Forelimb muscle (tissue), 1 donor: ENCODE measurements at regions not wholly inside any gene's neighbourhood (a gene's known extent, or its start where the extent isn't known, plus 50 kb on each side); places are given as distances from the start of the nearest gene placed in this dataset.

Source experiments
- DNase-seq: peaks from one replicate; pipeline ENCODE4 v3.0.0-alpha.2; 2013; ENCODE audit warnings: low read depth

DNA sequence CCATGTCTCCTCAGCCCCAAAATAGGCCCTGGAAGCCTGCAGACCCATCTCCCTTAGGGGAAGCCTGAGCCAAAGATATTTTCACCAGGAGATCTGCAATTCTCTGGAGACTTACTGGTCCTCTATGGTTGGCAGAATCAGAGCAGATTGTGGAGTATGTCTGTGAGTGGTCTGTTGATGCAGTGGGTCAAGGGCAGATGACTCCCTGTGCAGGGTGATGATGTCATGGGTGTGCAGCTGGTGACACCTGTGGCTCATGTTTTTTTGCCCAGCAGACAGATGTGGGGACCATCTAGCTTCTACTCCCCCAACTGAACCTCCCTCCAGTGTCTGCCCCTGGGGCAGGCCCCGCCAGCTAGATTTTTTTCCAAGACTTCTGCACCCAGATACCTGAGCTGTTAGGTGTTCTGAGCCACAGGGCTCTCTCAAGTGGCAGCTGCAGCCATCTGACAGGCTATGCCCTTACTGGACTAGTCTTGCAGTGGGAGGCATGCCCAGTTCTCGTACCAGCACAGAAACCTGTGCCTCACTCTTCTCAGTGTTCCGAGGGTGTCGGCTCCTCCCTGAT lies 558.7 kb upstream of the LRRTM1 start:
- no peak for DNase-seq

DNA sequence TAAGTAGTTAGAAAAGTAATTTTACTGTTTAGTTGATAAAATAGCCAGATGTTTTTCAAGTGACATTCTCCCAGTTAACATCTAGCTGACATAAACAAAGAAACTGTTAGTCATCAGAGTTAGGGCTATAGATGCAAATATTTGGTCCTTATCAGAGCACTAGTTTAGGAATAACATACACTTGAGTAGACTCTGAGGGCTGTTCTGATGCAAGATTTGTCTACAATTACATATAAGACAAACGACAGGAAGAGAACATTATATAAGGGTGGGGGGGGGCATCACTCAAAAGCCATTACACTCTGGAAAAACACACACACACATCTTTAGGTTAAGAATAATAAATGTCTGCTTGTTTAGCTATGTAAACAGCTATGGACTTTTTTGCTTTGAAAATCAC lies 554.4 kb upstream of the LRRTM1 start:
- no peak for DNase-seq

DNA sequence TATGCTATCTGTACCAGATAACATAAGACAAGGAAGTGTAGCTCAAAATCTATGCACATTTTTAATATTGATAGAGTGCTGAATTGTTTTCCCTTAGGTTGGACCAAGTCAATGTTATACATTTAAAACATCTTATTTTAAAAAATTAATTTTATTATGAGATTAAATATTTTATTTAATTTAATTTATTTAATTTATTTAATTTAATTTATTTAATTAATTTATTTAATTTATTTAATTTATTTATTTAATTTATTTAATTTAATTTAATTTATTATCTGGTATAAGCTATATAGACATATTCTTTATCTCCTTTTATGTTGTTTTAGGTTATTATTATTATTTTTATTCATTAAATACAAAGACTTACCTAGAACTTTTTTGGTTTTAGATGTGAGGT lies 551.7 kb upstream of the LRRTM1 start:
- no peak for DNase-seq

DNA sequence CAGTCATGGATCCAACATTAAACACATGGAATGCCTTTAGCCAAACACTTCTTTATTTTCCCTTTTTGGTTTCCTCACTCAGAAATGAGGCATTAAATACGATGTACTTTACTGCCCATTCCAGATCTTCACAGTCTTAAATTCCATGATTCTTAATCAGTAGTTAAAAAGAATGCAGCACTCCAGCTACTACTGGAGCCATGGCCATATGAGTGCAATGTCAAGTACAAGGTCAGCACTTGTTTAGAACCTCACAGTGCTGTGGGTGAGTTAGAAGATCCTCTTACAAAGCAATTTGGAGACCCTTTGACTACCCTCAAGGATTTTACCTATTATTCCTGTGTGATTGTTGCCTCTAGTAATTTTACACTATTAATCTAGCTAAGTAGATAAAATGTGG lies 550.3 kb upstream of the LRRTM1 start:
- no peak for DNase-seq

DNA sequence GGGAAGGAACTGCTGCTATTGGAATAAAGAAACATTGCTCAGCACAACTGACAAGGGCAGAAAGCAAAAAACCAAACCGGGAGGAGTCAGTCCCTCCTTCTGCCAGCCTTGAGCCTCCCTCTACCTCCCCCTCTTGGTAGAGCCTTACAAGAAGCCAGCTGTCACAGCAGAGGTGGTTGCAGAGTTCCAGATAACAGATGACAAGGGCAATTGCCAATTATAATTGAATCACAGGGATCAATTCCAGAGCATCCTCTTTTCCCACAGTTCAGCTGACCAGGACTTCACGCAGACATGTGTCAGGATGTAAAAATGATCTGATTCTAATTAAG lies 548.2 kb upstream of the LRRTM1 start:
- DNase-seq, result no peak

DNA sequence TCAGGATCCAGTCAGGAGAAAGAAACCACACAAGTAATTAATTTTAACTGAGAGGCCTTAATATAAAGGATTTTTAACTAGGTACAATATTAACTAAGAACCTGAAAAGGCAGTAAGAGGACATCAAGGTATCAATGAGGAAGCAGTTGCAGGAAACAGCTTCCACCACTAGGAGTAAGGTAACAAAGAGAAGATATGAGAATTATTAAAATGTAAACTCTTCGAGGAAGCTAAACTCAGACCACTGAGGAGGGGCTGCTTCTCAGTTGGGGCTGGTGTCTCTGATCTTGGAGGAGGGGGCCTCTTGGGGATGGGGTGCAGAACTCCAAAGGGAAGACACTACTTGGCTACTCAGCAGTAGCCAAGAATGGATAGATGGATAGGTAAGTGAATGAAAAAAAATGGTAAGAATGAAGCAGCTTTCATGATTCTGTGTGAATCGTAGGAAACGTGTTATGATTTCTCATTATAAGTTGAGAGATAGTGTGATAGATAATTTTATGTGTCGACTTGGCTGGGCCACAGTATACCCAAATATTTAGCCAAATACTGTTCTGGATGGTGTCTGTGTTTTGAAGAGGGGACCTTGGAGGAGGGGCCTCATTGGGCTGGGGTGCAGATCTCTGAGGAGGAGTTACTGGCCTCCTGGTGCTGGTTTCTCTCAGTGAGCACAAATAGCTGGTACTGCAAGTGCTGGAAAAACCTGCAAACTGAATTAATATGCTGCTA lies 547.7 kb upstream of the LRRTM1 start:
- no peak for DNase-seq

DNA sequence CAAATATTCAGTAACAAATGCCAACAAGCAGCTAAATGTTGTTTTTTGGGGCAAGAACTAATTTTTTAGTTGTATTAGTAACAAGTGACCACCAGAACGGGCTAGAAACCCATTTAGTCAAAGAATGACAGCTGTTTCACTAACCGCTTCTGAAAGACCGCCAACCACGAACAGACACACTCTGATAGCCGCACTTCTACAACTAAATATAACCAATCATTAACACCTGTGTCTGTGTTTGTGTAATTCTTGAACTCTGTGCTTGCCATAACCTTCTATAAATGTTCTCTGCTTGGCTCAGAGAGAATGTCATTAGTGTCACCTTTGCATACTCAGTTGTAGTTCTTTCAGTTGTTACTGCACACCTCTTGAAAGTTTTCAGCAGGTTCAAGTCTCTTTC lies 526.3 kb upstream of the LRRTM1 start:
- no peak for DNase-seq

DNA sequence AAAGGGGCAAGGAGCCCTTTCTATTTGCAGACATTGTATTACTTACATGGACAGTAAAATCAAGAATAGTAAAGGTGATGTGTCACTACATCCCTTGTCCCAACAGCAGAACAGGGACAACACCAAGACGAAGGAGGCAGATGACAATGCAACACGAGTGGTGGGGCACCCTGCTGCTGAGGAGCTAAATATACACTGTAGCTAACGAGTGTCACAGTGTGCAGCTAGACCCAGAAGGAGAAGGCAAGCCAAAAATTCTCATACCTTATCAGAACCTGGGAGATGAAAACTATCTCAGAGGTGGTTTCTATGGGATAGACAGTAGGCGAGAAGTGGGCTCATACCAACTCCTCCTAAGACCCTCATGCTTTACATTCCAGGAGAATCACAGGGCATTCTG lies 518.4 kb upstream of the LRRTM1 start:
- no peak for DNase-seq

DNA sequence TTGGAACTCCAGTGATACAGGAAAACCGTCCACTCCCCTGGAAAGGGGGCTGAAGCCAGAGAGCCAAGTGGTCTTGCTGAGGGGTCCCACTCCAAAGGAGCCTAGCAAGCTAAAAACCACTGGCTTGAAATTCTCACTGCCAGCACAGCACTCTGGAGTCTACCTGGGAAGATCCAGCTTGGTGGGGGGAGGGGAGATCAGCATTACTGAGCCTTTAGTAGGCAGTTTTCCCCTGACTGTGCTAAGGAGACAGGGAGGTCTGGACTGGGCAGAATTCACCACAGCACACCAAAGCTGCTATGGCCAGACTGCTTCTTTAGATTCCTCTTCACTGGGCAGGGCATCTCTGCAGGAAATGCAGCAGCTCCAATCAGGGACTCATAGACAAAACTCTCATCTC lies 510.7 kb upstream of the LRRTM1 start:
- DNase-seq, result no peak

DNA sequence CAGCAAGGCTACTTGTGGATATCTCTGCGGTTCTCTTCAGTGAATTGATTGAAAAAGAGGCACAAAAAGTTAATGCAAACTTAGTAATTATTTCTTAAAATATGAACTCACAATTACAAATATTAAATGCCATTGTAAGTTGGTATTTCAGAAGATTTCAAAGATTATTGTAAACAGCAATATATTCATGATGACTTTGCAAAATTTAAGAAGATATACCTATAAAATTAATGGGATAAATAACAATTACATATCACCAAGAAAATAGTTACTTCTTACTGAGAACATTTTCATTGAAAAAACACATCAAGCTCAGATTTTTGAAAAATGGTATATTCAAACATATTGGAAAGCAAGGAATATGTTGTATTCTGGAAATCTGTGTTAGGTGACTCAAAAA lies 482.0 kb upstream of the LRRTM1 start:
- no peak for DNase-seq

DNA sequence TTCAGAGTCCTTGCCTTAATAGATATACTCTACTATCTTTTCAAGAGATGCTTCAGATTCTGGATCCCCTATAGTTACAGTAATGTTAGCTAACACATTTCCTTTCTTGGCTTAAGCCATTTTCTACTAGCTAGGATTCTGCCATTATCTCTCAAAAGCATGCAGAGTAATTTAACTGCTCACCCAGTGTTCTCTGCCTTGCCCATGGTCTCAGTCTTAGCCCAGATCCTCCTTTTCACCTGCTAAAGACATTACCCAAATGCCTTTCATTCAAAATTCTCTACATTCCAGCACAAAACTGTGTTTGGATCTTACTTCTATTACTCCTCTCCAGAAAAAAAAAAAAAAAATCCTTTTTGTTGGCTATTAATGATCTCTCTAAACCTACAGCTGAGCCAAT lies 474.2 kb upstream of the LRRTM1 start:
- no peak for DNase-seq

DNA sequence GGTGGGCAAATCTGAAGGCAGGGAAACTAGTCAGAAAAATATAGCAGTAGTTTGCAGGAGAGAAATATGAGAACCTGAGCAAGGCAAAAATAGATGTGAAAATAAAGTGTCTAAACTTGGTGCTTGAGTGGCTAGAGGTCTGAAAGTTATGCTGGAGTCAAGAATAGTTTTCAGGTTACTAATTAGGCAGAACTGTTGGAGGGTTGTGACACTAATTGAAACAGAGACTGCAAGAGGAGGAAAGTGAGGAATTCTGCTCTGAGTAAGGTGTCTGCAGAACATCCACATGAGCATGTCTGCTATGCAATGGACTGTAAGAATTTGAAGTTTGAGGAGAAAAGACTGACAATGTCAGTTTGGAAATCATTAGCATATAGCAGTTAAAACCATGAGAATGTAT lies 444.0 kb upstream of the LRRTM1 start:
- no peak for DNase-seq

DNA sequence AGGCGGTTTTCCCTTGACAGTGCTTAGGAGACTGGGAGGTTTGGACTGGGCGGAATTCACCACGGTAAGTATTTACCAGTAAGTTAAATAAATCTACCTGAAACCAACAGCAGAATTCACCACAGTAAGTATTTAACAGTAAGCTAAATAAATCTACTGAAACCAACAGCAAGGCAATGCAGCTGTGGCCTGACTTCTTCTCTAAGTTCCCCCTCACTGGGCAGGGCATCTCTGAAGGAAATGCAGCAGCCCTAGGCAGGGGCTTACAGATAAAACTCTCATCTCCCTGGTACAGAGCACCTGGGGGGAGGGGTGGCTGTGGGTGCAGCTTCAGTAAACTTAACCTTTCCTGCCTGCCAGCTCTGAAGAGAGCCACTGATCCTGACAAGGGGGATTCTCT lies 432.5 kb upstream of the LRRTM1 start:
- DNase-seq, result no peak

DNA sequence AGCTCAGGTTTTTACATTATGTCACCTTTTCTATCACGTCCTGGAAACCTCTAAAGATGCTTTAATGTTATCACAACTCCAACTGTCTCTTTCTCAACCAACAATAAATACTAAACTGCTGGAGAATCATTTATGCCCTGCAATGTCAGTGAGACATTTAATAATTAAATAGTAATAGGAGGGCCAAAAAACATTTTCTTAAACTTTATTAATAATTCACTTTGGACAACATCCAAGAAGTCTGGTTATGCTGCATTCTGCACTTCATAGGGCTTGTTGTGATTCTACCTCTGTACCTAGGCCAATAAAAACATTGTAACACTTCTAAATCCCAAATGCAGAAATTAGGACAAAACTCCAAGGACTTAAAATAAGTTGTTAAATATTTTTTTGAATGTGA lies 420.4 kb upstream of the LRRTM1 start:
- DNase-seq, result no peak

DNA sequence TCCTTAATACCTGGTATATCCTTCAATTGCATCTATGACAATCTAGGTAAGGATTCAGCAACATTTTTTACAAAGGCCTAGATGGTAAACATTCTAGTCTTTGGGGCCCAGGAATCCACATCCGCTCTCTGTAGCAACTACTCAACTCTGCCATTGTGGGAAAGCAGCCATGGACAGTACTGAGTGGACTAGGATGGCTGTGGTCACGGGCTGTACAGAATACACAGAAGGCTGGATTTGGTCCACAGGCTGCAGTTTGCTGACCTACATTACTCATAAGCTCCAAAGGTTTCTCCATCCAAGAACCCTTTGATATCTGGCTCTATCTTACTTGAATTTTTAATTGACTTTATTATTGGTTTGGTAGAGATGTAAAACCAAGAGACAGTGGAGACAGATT lies 418.3 kb upstream of the LRRTM1 start:
- no peak for DNase-seq

DNA sequence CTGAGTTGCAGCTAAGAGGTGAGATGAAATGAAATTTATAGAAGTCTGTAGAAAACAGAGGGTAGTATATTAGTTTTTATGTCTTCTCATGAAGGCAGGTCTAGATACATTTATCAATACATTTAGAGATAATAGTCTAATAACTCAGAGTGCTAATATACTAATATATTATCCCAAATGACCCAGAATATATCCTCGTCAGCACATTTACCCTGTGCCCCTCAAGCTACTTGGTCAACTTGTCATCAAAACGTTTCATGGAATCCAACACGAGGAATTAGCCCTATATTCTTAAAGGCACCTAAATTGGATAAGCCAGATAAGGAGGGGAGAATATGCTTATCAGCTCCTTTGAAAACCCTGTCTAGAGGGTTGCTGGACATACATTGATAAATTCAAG lies 415.1 kb upstream of the LRRTM1 start:
- DNase-seq, result no peak

DNA sequence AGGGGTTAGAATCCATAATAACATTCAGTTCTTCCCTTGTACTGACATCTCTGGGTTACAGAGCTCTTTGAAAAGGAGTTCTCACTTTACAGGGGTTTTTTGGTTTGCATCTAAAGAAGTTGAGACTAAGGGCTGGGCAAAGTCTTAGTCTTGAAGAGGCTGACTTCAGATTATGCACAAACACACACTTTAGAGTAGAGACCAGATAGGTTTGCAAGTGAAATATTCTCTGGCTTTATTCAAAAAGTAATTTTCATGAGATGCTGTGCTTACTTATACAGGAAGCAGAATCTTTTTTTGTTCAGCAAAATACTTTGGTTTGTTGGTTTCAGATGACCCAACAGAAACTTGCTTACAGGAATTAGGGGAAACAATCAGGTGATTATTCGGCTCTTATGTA lies 410.9 kb upstream of the LRRTM1 start:
- DNase-seq, result no peak

DNA sequence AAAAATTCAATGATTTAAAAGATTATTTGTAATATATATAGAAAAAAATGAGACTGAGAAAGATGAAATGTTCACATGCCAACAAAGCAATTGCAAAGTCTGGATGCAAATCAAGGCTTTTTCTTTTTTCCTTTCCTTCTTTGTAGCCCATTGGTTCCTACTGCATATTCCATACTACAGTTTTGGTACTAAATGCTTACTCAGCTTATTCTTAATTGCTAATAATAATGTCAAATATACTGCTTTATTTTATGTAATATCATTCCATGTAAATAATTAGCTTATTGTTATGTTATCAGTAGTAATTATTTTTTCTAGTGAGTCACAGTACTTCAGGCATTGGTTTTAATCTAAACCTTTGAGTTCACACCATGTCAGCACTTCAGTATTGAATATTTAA lies 407.4 kb upstream of the LRRTM1 start:
- DNase-seq, result no peak

DNA sequence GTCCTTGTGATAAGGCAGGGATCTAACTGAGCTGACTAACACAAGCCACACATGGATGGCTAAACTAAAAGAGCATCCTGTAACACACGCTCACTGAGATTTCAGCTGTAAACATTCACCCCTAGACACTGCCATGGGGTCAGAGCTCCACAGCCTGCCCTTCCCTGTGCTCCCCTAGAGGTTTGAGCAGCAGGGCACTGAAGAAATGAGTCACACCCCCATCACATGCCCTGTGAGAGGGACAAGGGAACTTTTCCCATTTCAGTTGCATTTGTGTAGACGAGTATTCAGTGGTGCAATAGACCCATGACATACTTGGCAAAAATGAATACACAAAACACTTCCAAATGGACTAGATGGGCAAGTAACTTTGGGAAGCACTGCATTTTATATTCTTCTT lies 402.4 kb upstream of the LRRTM1 start:
- DNase-seq, result no peak

DNA sequence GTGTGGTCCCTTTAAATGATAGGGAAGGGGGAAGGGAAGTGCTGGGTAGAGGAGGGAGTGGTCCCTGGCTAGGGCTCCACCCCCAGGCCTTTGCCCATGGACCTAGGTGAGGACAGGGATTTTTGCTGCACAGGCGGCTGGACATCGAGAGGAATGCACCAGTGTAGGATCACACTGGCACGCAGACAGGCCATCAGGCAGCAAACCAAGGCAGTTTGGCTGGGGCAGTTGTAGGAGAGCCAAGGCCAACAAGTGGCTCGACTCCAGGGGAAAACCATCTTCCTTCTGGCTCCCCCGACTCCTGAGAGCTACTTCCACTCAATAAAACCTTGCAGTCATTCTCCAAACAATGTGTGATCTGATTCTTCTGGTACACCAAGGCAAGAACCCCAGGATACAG lies 402.0 kb upstream of the LRRTM1 start:
- no peak for DNase-seq

DNA sequence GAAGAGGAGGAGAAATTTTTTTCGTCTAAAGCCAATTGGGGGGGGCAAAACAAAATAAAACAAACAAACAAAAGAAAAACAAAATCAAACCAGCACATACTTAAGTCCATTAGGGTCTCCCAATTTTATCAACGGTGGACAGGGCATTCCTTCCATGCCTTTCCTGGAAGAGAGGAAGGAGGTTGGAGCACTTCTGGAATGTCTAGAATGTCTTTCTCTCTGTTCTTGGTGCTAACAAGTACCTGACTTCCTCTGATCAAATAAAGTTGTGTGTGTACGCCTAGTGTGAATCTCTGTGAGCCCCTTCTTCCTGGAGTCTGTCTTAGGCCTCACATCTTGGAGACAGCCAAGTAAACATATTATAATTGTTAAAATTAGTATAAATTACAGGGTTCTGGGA lies 399.0 kb upstream of the LRRTM1 start:
- DNase-seq, result no peak

DNA sequence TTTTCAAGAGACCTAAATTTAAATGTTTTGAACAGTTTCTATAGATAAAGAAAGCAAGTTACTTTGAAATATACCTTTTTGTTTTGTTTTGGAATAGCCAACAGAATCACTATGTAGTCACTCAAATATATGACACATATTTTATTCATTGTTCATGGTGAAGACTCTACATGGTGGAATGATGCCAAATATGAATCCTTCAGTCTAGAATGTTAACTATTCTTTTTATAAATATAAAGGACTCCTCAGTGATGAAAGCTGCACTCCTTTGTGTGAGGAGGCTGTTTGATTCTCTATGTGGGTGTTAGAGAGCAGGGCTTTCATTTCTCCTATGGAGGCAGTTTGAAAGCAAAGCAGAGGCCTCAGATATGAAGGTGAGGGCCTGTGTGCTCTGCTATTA lies 396.4 kb upstream of the LRRTM1 start:
- no peak for DNase-seq
